ENCODE measurements at regions not wholly inside any gene's neighbourhood (a gene's known extent, or its start where the extent isn't known, plus 50 kb on each side); places are given as distances from the start of the nearest gene placed in this dataset.

DNA sequence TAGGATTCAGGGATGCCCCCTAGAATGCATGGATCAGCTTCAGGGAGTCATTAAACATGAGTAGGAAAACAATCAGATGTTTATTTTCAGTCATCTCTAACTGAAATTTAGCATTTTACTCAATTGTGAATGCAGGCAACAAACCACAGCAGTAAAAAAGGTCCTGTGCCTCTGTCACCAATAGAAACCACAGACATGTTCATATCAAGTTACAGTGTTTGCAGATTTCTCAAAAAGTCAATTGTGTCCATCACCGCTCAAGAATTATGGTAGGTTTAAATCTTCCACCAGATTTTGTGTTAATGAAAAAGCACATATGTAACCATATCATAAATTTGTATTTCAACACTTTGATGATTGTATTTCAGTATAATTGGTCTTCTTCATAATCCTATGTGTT lies 68.4 kb upstream of the SLC1A1 start:
- WGBS (ENCODE audit: insufficient coverage), result no CpG with 5 or more reads among the region's 1 CpG
- no peak overlapping the region for H3K4me3 ChIP-seq (replicated peaks in 1 of 3; ENCODE audit: low read depth in 2 of 3, low read length in 3 of 3)
- no peaks in the 10 kb centered on the region for H3K79me2 ChIP-seq (ENCODE audit: insufficient read depth, low read length)
- H3K36me3 Mint-ChIP-seq, result no peaks in the 10 kb centered on the region
- H4K20me1 ChIP-seq (ENCODE audit: insufficient read depth, low read length), result no peaks in the 10 kb centered on the region
- H3K27me3 Mint-ChIP-seq (ENCODE audit: low read depth in 3 of 3), result peaks cover 3 to 8% (median 3%) of the 10 kb centered on the region in 3 donors
- H3K4me2 ChIP-seq (replicated peaks; ENCODE audit: extremely low read depth, low read length, poor library complexity, severe bottlenecking), result no peak overlapping the region
- H3K4me1 ChIP-seq (ENCODE audit: control insufficient read depth in 1 of 2, insufficient read depth in 2 of 2, low read length in 2 of 2), result peaks cover 0 to 5% of the 10 kb centered on the region in 2 donors
- H3K27ac ChIP-seq (ENCODE audit: low read depth in 1 of 2, low read length in 2 of 2), result no peak overlapping the region
- no peak overlapping the region for H2AFZ ChIP-seq (ENCODE audit: insufficient read depth, low read depth, low read length, poor library complexity, severe bottlenecking)
- H3K36me3 ChIP-seq (replicated peaks in 1 of 2; ENCODE audit: control insufficient read depth in 1 of 2, insufficient read depth in 2 of 2, low read length in 2 of 2), result no peaks in the 10 kb centered on the region
- intact Hi-C loops (cut with micrococcal nuclease), result no loop called here
- peaks cover 6% of the 10 kb centered on the region for H3K4me1 Mint-ChIP-seq
- no peaks in the 10 kb centered on the region for H3K27me3 ChIP-seq (ENCODE audit: control insufficient read depth in 2 of 2, insufficient read depth in 2 of 2, low read length in 2 of 2)
- TF ChIP-seq, protein P1, sequence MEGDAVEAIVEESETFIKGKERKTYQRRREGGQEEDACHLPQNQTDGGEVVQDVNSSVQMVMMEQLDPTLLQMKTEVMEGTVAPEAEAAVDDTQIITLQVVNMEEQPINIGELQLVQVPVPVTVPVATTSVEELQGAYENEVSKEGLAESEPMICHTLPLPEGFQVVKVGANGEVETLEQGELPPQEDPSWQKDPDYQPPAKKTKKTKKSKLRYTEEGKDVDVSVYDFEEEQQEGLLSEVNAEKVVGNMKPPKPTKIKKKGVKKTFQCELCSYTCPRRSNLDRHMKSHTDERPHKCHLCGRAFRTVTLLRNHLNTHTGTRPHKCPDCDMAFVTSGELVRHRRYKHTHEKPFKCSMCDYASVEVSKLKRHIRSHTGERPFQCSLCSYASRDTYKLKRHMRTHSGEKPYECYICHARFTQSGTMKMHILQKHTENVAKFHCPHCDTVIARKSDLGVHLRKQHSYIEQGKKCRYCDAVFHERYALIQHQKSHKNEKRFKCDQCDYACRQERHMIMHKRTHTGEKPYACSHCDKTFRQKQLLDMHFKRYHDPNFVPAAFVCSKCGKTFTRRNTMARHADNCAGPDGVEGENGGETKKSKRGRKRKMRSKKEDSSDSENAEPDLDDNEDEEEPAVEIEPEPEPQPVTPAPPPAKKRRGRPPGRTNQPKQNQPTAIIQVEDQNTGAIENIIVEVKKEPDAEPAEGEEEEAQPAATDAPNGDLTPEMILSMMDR (IDR thresholded peaks at IDR 0.05), result no peak
- H3K27ac Mint-ChIP-seq, result no peak overlapping the region
- H3K9me3 ChIP-seq (replicated peaks in 1 of 2; ENCODE audit: control insufficient read depth in 1 of 2, insufficient read depth in 1 of 2, low read length in 2 of 2), result no peaks in the 10 kb centered on the region
- H3K4me3 Mint-ChIP-seq, result no peak overlapping the region
- H3K9ac ChIP-seq (ENCODE audit: insufficient read depth, low read length, poor library complexity, severe bottlenecking), result no peak overlapping the region
- peaks cover 0 to 13% (median 4%) of the 10 kb centered on the region in 7 donors for H3K9me3 Mint-ChIP-seq
- no peak for DNase-seq

DNA sequence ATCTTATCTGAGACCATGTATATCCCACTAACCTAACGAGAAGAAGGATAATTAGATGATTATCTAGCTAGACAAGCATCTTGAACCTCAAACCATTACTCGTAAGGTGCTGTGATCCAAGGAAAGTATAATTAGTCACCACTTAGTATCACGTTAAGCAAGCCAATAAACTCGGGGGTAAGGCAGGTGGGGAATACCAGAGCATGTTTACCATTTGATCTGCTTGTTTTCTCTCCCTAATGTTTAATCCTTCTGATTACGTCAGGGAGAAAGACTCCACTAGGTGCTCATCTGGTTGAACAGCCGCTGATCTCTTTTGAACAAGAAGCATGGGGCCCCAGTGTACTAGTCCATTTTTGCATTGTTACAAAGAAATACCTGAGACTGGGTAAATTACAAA lies 69.9 kb upstream of the SLC1A1 start:
- H2AFZ ChIP-seq (ENCODE audit: insufficient read depth, low read depth, low read length, poor library complexity, severe bottlenecking), result no peak overlapping the region
- H3K79me2 ChIP-seq (ENCODE audit: insufficient read depth, low read length), result no peaks in the 10 kb centered on the region
- no peaks in the 10 kb centered on the region for H3K9me3 ChIP-seq (replicated peaks in 1 of 2; ENCODE audit: control insufficient read depth in 1 of 2, insufficient read depth in 1 of 2, low read length in 2 of 2)
- H3K4me1 ChIP-seq (ENCODE audit: control insufficient read depth in 1 of 2, insufficient read depth in 2 of 2, low read length in 2 of 2), result peaks cover 0 to 2% of the 10 kb centered on the region in 2 donors
- DNase-seq, result no peak
- peaks cover 3% of the 10 kb centered on the region for H3K4me1 Mint-ChIP-seq
- H3K27me3 Mint-ChIP-seq (ENCODE audit: low read depth in 3 of 3), result peaks cover 3 to 8% (median 3%) of the 10 kb centered on the region in 3 donors
- H3K27ac ChIP-seq (ENCODE audit: low read depth in 1 of 2, low read length in 2 of 2), result no peak overlapping the region
- TF ChIP-seq, protein P1 (IDR thresholded peaks at IDR 0.05), result no peak
- 91% methylated on average over 4 of the region's 6 CpGs for WGBS (ENCODE audit: insufficient coverage)
- no peak overlapping the region for H3K9ac ChIP-seq (ENCODE audit: insufficient read depth, low read length, poor library complexity, severe bottlenecking)
- H3K36me3 Mint-ChIP-seq, result no peaks in the 10 kb centered on the region
- H3K9me3 Mint-ChIP-seq, result peaks cover 0 to 13% (median 5%) of the 10 kb centered on the region in 7 donors
- no peak overlapping the region for H3K4me3 ChIP-seq (replicated peaks in 1 of 3; ENCODE audit: low read depth in 2 of 3, low read length in 3 of 3)
- H4K20me1 ChIP-seq (ENCODE audit: insufficient read depth, low read length), result no peaks in the 10 kb centered on the region
- intact Hi-C loops (cut with micrococcal nuclease), result no loop called here
- no peaks in the 10 kb centered on the region for H3K27me3 ChIP-seq (ENCODE audit: control insufficient read depth in 2 of 2, insufficient read depth in 2 of 2, low read length in 2 of 2)
- H3K4me3 Mint-ChIP-seq, result no peak overlapping the region
- no peak overlapping the region for H3K27ac Mint-ChIP-seq
- no peak overlapping the region for H3K4me2 ChIP-seq (replicated peaks; ENCODE audit: extremely low read depth, low read length, poor library complexity, severe bottlenecking)
- H3K36me3 ChIP-seq (replicated peaks in 1 of 2; ENCODE audit: control insufficient read depth in 1 of 2, insufficient read depth in 2 of 2, low read length in 2 of 2), result no peaks in the 10 kb centered on the region

All from CD14-positive monocyte (primary cell).